ENCODE measurements at regions not wholly inside any gene's neighbourhood (a gene's known extent, or its start where the extent isn't known, plus 50 kb on each side); places are given as distances from the start of the nearest gene placed in this dataset.

- TF ChIP-seq CTCF (IDR thresholded peaks at IDR 0.05), result no peak
- TF ChIP-seq POLR2A (IDR thresholded peaks at IDR 0.05), result no peak
- no peak for TF ChIP-seq POLR2AphosphoS5 (IDR thresholded peaks at IDR 0.05)
Measured at GRCh38 chr4:8705161-8706145, 112.9 kb downstream of the CPZ start.
